Immature natural killer cell (primary cell): ENCODE measurements at regions not wholly inside any gene's neighbourhood (a gene's known extent, or its start where the extent isn't known, plus 50 kb on each side); places are given as distances from the start of the nearest gene placed in this dataset.
"Not testable (repeated sequence)": the region's sequence is repeated elsewhere in the genome, so short reads cannot be mapped to it uniquely, and the experiment has no call there.

Source experiments
- DNase-seq, 3 donors: peaks; one replicate each; pipeline ENCODE4 v3.0.0; 2022; ENCODE audit warnings: mixed read lengths in 1 of 3
- H3K27ac Mint-ChIP-seq, 6 donors: one replicate each; pipeline ENCODE4 v1.8.0; 2020; ENCODE audit warnings: mixed read lengths in 6 of 6, mild to moderate bottlenecking in 5 of 6, inconsistent platforms in 4 of 6, moderate library complexity in 3 of 6
- H3K27me3 Mint-ChIP-seq, 3 donors: one replicate each; pipeline ENCODE4 v1.8.0; 2020 to 2021; ENCODE audit warnings: low read depth in 3 of 3, mild to moderate bottlenecking in 3 of 3, mixed read lengths in 3 of 3, moderate library complexity in 3 of 3, inconsistent platforms in 1 of 3
- H3K36me3 Mint-ChIP-seq, 3 donors: one replicate each; pipeline ENCODE4 v1.8.0; 2020; ENCODE audit warnings: mixed read lengths in 3 of 3, inconsistent platforms in 2 of 3, mild to moderate bottlenecking in 2 of 3
- H3K4me1 Mint-ChIP-seq, 2 donors: one replicate each; pipeline ENCODE4 v1.8.0; 2020; ENCODE audit warnings: inconsistent platforms in 2 of 2, mild to moderate bottlenecking in 2 of 2, mixed read lengths in 2 of 2, moderate library complexity in 1 of 2
- H3K4me3 Mint-ChIP-seq, 5 donors: one replicate each; pipeline ENCODE4 v1.8.0; 2020; ENCODE audit warnings: mild to moderate bottlenecking in 5 of 5, mixed read lengths in 5 of 5, inconsistent platforms in 3 of 5, moderate library complexity in 3 of 5
- H3K9me3 Mint-ChIP-seq, 6 donors: one replicate each; pipeline ENCODE4 v1.8.0; 2020; ENCODE audit warnings: mild to moderate bottlenecking in 6 of 6, mixed read lengths in 6 of 6, inconsistent platforms in 4 of 6, moderate library complexity in 3 of 6

DNA sequence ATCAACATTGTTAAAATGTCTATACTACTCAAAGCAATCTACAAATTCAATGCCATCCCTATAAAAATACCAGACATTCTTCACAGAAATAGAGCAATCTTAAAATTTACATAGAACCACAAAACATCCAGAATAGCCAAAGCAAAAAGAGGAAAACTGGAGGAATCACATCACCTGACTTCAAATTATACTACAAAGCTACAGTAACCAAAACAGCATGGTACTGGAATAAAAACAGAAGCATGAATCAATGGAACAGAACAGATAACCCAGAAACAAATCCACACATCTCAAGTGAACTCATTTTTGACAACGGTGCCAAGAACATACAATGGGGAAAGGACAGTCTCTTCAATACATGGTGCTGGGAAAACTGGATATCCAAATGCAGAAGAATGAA is 87.3 kb upstream of the EGFR start:
- Mint-ChIP-seq H3K9me3 (peaks cover 13 to 59% (median 20%) of the 10 kb centered on the region in 6 donors), H3K27ac (no peak overlapping the region), H3K36me3 (peaks cover 0 to 4% (median 0%) of the 10 kb centered on the region in 3 donors), H3K4me3 (no peak overlapping the region), H3K27me3 (peaks cover 2 to 14% (median 3%) of the 10 kb centered on the region in 3 donors), H3K4me1 (peaks cover 0 to 2% of the 10 kb centered on the region in 2 donors)
- DNase-seq, result no peak

- H3K4me3 Mint-ChIP-seq, result no peak overlapping the region
- no peak overlapping the region for H3K27ac Mint-ChIP-seq
- peaks cover 0 to 2% of the 10 kb centered on the region in 2 donors for H3K4me1 Mint-ChIP-seq
- H3K9me3 Mint-ChIP-seq, result peaks cover 12 to 55% (median 17%) of the 10 kb centered on the region in 6 donors
- DNase-seq, result no peak
- peaks cover 2 to 13% (median 3%) of the 10 kb centered on the region in 3 donors for H3K27me3 Mint-ChIP-seq
- peaks cover 0 to 4% (median 0%) of the 10 kb centered on the region in 3 donors for H3K36me3 Mint-ChIP-seq
Measured at GRCh38 chr7:54932818-54933543, 85.8 kb upstream of the EGFR start.

- no peak for DNase-seq
- H3K27ac Mint-ChIP-seq, result no peak overlapping the region
- H3K9me3 Mint-ChIP-seq, result peaks cover 10 to 51% (median 16%) of the 10 kb centered on the region in 6 donors
- H3K4me3 Mint-ChIP-seq, result no peak overlapping the region
- H3K27me3 Mint-ChIP-seq, result peaks cover 2 to 13% (median 3%) of the 10 kb centered on the region in 3 donors
- H3K4me1 Mint-ChIP-seq, result peaks cover 0 to 2% of the 10 kb centered on the region in 2 donors
- H3K36me3 Mint-ChIP-seq, result peaks cover 0 to 4% (median 0%) of the 10 kb centered on the region in 3 donors
Measured at GRCh38 chr7:54933643-54934042, 85.2 kb upstream of the EGFR start.

DNA sequence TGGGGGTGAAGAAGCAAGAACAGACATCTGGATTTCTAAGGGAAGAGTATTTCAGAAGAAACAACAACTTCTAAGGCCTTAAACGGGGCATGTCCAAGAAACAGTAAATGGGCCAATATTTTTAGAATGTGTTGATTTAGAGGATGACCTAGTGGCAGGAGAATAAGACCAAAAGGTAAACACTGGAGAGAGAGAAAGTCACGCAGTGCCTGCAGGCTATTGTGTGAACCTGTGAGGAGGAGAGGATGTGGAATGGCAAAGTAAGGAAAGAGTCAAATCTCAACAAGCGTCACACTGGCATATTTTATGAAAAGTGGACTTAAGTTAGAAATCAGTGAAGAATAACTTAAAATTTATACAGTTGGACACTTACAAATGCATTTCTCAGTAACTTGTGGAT is 78.1 kb upstream of the EGFR start:
- peaks cover 0 to 2% (median 2%) of the 10 kb centered on the region in 3 donors for H3K27me3 Mint-ChIP-seq
- H3K27ac Mint-ChIP-seq, result no peak overlapping the region
- H3K9me3 Mint-ChIP-seq, result peaks cover 2 to 7% (median 5%) of the 10 kb centered on the region in 6 donors
- no peaks in the 10 kb centered on the region for H3K4me1 Mint-ChIP-seq
- no peak for DNase-seq
- no peak overlapping the region for H3K4me3 Mint-ChIP-seq
- H3K36me3 Mint-ChIP-seq, result no peaks in the 10 kb centered on the region

- Mint-ChIP-seq H3K9me3 (peaks cover 0 to 7% (median 5%) of the 10 kb centered on the region in 6 donors), H3K36me3 (no peaks in the 10 kb centered on the region), H3K27me3 (peaks cover 0 to 2% (median 0%) of the 10 kb centered on the region in 3 donors), H3K4me3 (no peak overlapping the region), H3K4me1 (no peaks in the 10 kb centered on the region), H3K27ac (no peak overlapping the region)
- no peak for DNase-seq
Measured at GRCh38 chr7:54944179-54944578, 74.6 kb upstream of the EGFR start.

DNA sequence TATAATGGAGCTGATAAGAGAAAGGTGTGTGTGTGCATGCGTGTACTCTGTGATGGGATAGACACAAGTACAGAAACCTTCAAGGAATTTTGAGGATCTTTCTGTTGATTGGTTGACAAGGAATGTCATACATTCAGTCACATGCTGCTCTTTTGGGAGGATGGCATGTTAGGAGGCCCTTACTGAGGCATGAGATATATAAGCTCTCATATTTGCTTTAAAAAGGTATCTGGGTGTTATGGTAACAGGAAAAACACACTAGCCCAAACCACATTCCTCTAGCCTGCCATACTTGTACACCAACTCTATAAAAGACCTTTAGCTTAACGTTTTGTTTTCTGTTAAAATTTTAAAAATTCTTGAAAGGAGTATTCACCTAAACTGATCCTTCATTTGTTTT is 72.5 kb upstream of the EGFR start:
- DNase-seq, result no peak
- Mint-ChIP-seq H3K9me3 (peaks cover 0 to 6% (median 2%) of the 10 kb centered on the region in 6 donors), H3K4me3 (no peak overlapping the region), H3K27me3 (no peaks in the 10 kb centered on the region), H3K4me1 (no peaks in the 10 kb centered on the region), H3K27ac (no peak overlapping the region), H3K36me3 (no peaks in the 10 kb centered on the region)

DNA sequence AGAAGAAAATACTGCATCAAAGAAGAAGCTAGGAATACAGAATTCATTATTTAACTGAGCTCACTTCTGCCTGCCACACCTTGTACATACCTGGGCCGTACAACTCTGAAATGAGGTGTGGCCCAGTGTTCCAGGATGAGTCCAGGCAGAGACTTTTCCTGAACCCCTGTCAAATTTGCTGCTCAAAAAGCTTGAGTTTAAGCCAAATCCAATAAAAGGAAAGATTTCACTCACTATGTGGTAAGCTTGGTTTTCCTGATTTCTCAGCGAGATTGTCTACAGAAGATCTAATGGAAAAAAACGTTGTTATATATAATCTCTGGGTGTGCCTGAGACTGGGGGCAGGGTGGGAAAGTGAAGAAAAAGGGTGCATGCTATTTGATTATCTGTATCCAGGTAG is 72.1 kb upstream of the EGFR start:
- Mint-ChIP-seq H3K27ac (no peak overlapping the region), H3K36me3 (no peaks in the 10 kb centered on the region), H3K4me1 (no peaks in the 10 kb centered on the region), H3K4me3 (no peak overlapping the region), H3K27me3 (peaks cover 0 to 1% (median 0%) of the 10 kb centered on the region in 3 donors), H3K9me3 (peaks cover 0 to 5% (median 2%) of the 10 kb centered on the region in 6 donors)
- DNase-seq, result no peak

DNA sequence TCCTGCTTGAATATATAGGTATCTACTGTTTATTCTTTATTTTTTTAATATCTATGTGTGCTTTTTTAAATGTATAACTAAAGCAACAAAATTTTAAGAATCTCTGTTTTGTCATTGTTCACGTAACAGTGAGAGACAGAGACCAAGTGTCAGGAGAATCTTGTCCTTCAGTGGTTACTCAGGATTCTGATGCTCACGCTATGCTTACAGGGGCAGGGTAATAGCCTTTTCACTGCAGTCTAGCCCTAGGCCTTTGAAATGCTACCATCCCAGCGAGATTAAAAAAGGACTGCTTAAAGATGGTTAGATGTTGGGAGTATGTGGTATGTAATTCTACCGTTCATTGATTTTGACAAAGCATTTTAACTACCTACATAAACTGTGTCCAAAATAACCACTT is 71.6 kb upstream of the EGFR start:
- Mint-ChIP-seq H3K27ac (no peak overlapping the region), H3K9me3 (peaks cover 0 to 5% (median 1%) of the 10 kb centered on the region in 6 donors), H3K4me3 (no peak overlapping the region), H3K4me1 (no peaks in the 10 kb centered on the region), H3K36me3 (no peaks in the 10 kb centered on the region), H3K27me3 (peaks cover 0 to 1% (median 0%) of the 10 kb centered on the region in 3 donors)
- no peak for DNase-seq

DNA sequence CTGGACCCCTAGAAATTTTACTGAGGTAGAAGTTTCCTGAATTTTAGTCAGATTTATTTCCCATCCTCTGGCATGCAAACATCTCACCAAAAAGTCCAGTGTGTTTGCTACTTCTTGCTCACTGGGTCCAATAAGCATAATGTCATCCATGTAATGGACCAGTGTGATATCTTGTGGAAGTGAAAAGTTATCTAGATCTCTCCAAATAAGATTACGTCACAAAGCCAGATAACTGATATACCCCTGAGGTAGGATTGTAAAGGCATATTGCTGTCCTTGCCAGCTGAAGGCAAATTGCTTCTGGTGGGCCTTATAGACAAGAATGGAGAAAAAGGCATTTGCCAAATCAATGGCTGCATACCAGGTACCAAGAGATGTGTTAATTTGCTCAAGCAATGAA is 69.3 kb upstream of the EGFR start:
- H3K27ac Mint-ChIP-seq, H3K27me3 Mint-ChIP-seq, DNase-seq, H3K4me3 Mint-ChIP-seq, H3K4me1 Mint-ChIP-seq, H3K36me3 Mint-ChIP-seq, H3K9me3 Mint-ChIP-seq: not testable (repeated sequence)

- no peaks in the 10 kb centered on the region for H3K36me3 Mint-ChIP-seq
- no peaks in the 10 kb centered on the region for H3K4me1 Mint-ChIP-seq
- H3K27me3 Mint-ChIP-seq, result peaks cover 0 to 5% (median 2%) of the 10 kb centered on the region in 3 donors
- no peak for DNase-seq
- H3K9me3 Mint-ChIP-seq, result peaks cover 0 to 6% (median 4%) of the 10 kb centered on the region in 6 donors
- H3K27ac Mint-ChIP-seq, result no peak overlapping the region
- no peak overlapping the region for H3K4me3 Mint-ChIP-seq
Measured at GRCh38 chr7:54955296-54955695, 63.5 kb upstream of the EGFR start.

DNA sequence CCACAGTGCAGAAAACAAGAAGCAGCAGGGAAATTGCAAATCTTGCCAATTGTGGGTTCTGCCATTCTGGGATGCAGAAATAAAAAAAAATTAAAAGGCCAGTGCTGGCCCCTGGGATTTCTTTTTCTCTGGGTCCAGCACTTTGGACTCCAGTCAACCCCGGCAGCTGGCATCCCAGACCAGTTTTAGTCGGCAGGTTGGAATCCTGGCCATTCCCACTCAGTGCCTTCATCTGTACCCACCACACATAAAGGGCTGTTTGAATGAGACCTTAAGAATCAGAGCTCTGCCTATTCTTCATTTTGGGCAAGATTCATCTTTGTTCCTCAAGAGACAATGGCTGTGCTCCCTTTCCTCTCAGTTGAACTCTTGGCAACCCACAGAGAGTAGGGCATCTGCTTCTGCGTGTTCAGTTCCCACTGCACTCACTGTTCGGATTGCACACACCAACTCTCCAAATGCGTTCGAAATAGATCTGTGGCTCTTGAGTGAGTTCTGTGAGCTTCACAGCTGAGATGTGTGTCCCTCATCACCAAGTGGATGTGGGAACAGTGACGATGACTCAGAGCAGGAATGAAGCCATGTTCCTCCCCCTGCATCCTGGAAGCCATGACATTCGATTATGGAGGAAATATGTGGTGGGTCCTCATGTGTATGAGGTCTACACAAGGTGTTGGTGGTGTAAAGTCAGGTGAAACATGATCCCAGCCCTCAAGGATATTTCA is 63.0 kb upstream of the EGFR start:
- Mint-ChIP-seq H3K4me1 (no peaks in the 10 kb centered on the region), H3K36me3 (no peaks in the 10 kb centered on the region), H3K27ac (no peak overlapping the region), H3K9me3 (peaks cover 0 to 12% (median 5%) of the 10 kb centered on the region in 6 donors), H3K27me3 (peaks cover 0 to 5% (median 2%) of the 10 kb centered on the region in 3 donors), H3K4me3 (no peak overlapping the region)
- DNase-seq, result no peak

DNA sequence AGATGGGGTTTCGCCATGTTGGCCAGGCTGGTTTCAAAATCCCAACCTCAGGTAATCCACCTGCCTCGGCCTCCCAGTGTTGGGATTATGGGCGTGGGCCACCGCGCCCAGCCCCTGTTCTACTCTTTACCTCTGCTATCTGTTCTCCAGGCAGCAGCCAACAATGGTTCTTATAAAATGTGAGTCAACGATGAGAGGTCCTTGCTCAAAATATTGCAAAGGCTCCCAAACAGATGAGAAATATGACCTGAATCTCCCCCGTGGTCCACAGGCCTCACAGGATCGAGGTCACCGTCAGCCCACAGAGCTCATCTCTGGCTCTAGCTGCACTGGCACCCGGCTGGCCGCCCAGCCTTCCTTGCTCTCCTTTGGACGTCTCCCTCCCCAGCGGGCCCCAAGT is 62.0 kb upstream of the EGFR start:
- H3K27ac Mint-ChIP-seq, result no peak overlapping the region
- H3K36me3 Mint-ChIP-seq, result no peaks in the 10 kb centered on the region
- H3K4me3 Mint-ChIP-seq, result no peak overlapping the region

DNA sequence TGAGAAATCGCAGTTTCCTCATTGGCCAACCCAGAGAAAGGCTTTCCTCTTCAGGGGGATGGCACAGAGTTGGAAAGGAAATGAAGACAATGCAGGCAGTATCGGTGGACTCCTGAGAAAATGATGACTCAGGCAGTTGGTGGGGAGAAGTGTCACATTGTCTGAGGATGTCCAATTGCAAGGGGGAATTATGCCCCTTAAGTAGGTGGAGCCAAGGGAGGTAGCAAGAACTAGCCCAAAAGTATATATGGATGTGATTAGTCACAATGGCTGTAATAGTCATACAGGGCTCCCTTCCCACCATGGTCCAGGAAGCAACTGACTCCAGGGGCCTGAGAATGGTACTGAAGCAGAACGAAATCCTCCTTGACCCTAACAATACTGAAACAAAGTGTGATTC is 58.3 kb upstream of the EGFR start:
- Mint-ChIP-seq H3K4me3 (no peak overlapping the region), H3K27ac (no peak overlapping the region)
- no peak for DNase-seq

More for the DNA sequence above, 62.0 kb upstream of the EGFR start:
- no peaks in the 10 kb centered on the region for H3K4me1 Mint-ChIP-seq
- DNase-seq, result no peak
- peaks cover 0 to 4% (median 2%) of the 10 kb centered on the region in 3 donors for H3K27me3 Mint-ChIP-seq
- peaks cover 0 to 13% (median 4%) of the 10 kb centered on the region in 6 donors for H3K9me3 Mint-ChIP-seq

GRCh38 chr7:54961391-54961790 is 57.4 kb upstream of the EGFR start:
- Mint-ChIP-seq H3K27me3 (peaks cover 0 to 4% (median 4%) of the 10 kb centered on the region in 3 donors), H3K4me1 (no peaks in the 10 kb centered on the region), H3K9me3 (peaks cover 0 to 13% (median 1%) of the 10 kb centered on the region in 6 donors), H3K36me3 (no peaks in the 10 kb centered on the region), H3K4me3 (no peak overlapping the region), H3K27ac (no peak overlapping the region)
- no peak for DNase-seq

More for the DNA sequence above, 58.3 kb upstream of the EGFR start:
- H3K36me3 Mint-ChIP-seq, result no peaks in the 10 kb centered on the region
- peaks cover 0 to 13% (median 1%) of the 10 kb centered on the region in 6 donors for H3K9me3 Mint-ChIP-seq
- no peaks in the 10 kb centered on the region for H3K4me1 Mint-ChIP-seq
- H3K27me3 Mint-ChIP-seq, result peaks cover 0 to 4% (median 4%) of the 10 kb centered on the region in 3 donors
